ENCODE measurements at regions not wholly inside any gene's neighbourhood (a gene's known extent, or its start where the extent isn't known, plus 50 kb on each side); places are given as distances from the start of the nearest gene placed in this dataset.

- TF ChIP-seq POLR2AphosphoS5 (IDR thresholded peaks at IDR 0.05; ENCODE audit: borderline replicate concordance, low read depth, low read length) (no peak), FOXP2 (optimal IDR thresholded peaks at IDR 0.05; ENCODE audit: control extremely low read depth, extremely low read length, insufficient read depth) (no peak), EZH2 (IDR thresholded peaks at IDR 0.05) (no peak)
Observed at GRCh38 chr17:70825321-70826125, 656.2 kb downstream of the KCNJ2 start.

GRCh38 chr17:70829876-70830275, 660.5 kb downstream of the KCNJ2 start:
- Histone ChIP-seq H3K4me3 (no peak overlapping the region), H3K9ac (ENCODE audit: insufficient read length) (no peak overlapping the region), H3K9me3 (ENCODE audit: low read depth, low read length) (no peaks in the 10 kb centered on the region), H3K27ac (no peak overlapping the region), H3K36me3 (ENCODE audit: insufficient read depth, low read length) (no peaks in the 10 kb centered on the region)
- no peak for DNase-seq (ENCODE audit: low read depth, low spot score)
- no peak for TF ChIP-seq FOXP2 (optimal IDR thresholded peaks at IDR 0.05; ENCODE audit: control extremely low read depth, extremely low read length, insufficient read depth)
- no peak for TF ChIP-seq EZH2 (IDR thresholded peaks at IDR 0.05)
- TF ChIP-seq POLR2AphosphoS5 (IDR thresholded peaks at IDR 0.05; ENCODE audit: borderline replicate concordance, low read depth, low read length): no peak

More at GRCh38 chr17:70825321-70826125, 656.2 kb downstream of the KCNJ2 start:
- H3K9me3 ChIP-seq (ENCODE audit: low read depth, low read length): no peaks in the 10 kb centered on the region
- H3K27ac ChIP-seq: no peak overlapping the region
- no peak overlapping the region for H3K9ac ChIP-seq (ENCODE audit: insufficient read length)
- DNase-seq (ENCODE audit: low read depth, low spot score): no peak
- no peak overlapping the region for H3K4me3 ChIP-seq
- no peaks in the 10 kb centered on the region for H3K36me3 ChIP-seq (ENCODE audit: insufficient read depth, low read length)

GRCh38 chr17:70834039-70834438, 664.7 kb downstream of the KCNJ2 start:
- Histone ChIP-seq H3K9me3 (ENCODE audit: low read depth, low read length) (no peaks in the 10 kb centered on the region), H3K36me3 (ENCODE audit: insufficient read depth, low read length) (no peaks in the 10 kb centered on the region), H3K27ac (no peak overlapping the region), H3K4me3 (no peak overlapping the region), H3K9ac (ENCODE audit: insufficient read length) (no peak overlapping the region)
- TF ChIP-seq FOXP2 (optimal IDR thresholded peaks at IDR 0.05; ENCODE audit: control extremely low read depth, extremely low read length, insufficient read depth): no peak
- no peak for TF ChIP-seq POLR2AphosphoS5 (IDR thresholded peaks at IDR 0.05; ENCODE audit: borderline replicate concordance, low read depth, low read length)
- no peak for TF ChIP-seq EZH2 (IDR thresholded peaks at IDR 0.05)
- no peak for DNase-seq (ENCODE audit: low read depth, low spot score)

GRCh38 chr17:70848785-70849184, 679.5 kb downstream of the KCNJ2 start:
- TF ChIP-seq EZH2 (IDR thresholded peaks at IDR 0.05) (no peak), FOXP2 (optimal IDR thresholded peaks at IDR 0.05; ENCODE audit: control extremely low read depth, extremely low read length, insufficient read depth) (no peak), POLR2AphosphoS5 (IDR thresholded peaks at IDR 0.05; ENCODE audit: borderline replicate concordance, low read depth, low read length) (no peak)
- H3K27ac ChIP-seq: no peak overlapping the region
- H3K9me3 ChIP-seq (ENCODE audit: low read depth, low read length): no peaks in the 10 kb centered on the region
- H3K4me3 ChIP-seq: no peak overlapping the region
- no peak for DNase-seq (ENCODE audit: low read depth, low spot score)
- H3K36me3 ChIP-seq (ENCODE audit: insufficient read depth, low read length): no peaks in the 10 kb centered on the region
- H3K9ac ChIP-seq (ENCODE audit: insufficient read length): no peak overlapping the region

GRCh38 chr17:70855401-70856054, 686.2 kb downstream of the KCNJ2 start:
- no peak overlapping the region for H3K9ac ChIP-seq (ENCODE audit: insufficient read length)
- no peak overlapping the region for H3K27ac ChIP-seq
- H3K9me3 ChIP-seq (ENCODE audit: low read depth, low read length): no peaks in the 10 kb centered on the region
- TF ChIP-seq FOXP2 (optimal IDR thresholded peaks at IDR 0.05; ENCODE audit: control extremely low read depth, extremely low read length, insufficient read depth): no peak
- TF ChIP-seq EZH2 (IDR thresholded peaks at IDR 0.05): no peak
- no peak for TF ChIP-seq POLR2AphosphoS5 (IDR thresholded peaks at IDR 0.05; ENCODE audit: borderline replicate concordance, low read depth, low read length)
- H3K36me3 ChIP-seq (ENCODE audit: insufficient read depth, low read length): no peaks in the 10 kb centered on the region
- H3K4me3 ChIP-seq: no peak overlapping the region
- DNase-seq (ENCODE audit: low read depth, low spot score): no peak

- TF ChIP-seq POLR2AphosphoS5 (IDR thresholded peaks at IDR 0.05; ENCODE audit: borderline replicate concordance, low read depth, low read length) (no peak), FOXP2 (optimal IDR thresholded peaks at IDR 0.05; ENCODE audit: control extremely low read depth, extremely low read length, insufficient read depth) (no peak), EZH2 (IDR thresholded peaks at IDR 0.05) (no peak)
- no peaks in the 10 kb centered on the region for H3K9me3 ChIP-seq (ENCODE audit: low read depth, low read length)
- no peaks in the 10 kb centered on the region for H3K36me3 ChIP-seq (ENCODE audit: insufficient read depth, low read length)
- H3K9ac ChIP-seq (ENCODE audit: insufficient read length): no peak overlapping the region
- no peak overlapping the region for H3K4me3 ChIP-seq
- DNase-seq (ENCODE audit: low read depth, low spot score): no peak
- H3K27ac ChIP-seq: no peak overlapping the region
Observed at GRCh38 chr17:70857351-70857750, 688.0 kb downstream of the KCNJ2 start.

- Histone ChIP-seq H3K27ac (no peak overlapping the region), H3K4me3 (no peak overlapping the region), H3K36me3 (ENCODE audit: insufficient read depth, low read length) (no peaks in the 10 kb centered on the region), H3K9ac (ENCODE audit: insufficient read length) (no peak overlapping the region), H3K9me3 (ENCODE audit: low read depth, low read length) (no peaks in the 10 kb centered on the region)
- no peak for DNase-seq (ENCODE audit: low read depth, low spot score)
- TF ChIP-seq FOXP2 (optimal IDR thresholded peaks at IDR 0.05; ENCODE audit: control extremely low read depth, extremely low read length, insufficient read depth) (no peak), EZH2 (IDR thresholded peaks at IDR 0.05) (no peak), POLR2AphosphoS5 (IDR thresholded peaks at IDR 0.05; ENCODE audit: borderline replicate concordance, low read depth, low read length) (no peak)
Observed at GRCh38 chr17:70859829-70860228, 690.5 kb downstream of the KCNJ2 start.

- H3K27ac ChIP-seq: no peak overlapping the region
- H3K4me3 ChIP-seq: no peak overlapping the region
- H3K9ac ChIP-seq (ENCODE audit: insufficient read length): no peak overlapping the region
- H3K9me3 ChIP-seq (ENCODE audit: low read depth, low read length): no peaks in the 10 kb centered on the region
- no peaks in the 10 kb centered on the region for H3K36me3 ChIP-seq (ENCODE audit: insufficient read depth, low read length)
- no peak for DNase-seq (ENCODE audit: low read depth, low spot score)
- TF ChIP-seq FOXP2 (optimal IDR thresholded peaks at IDR 0.05; ENCODE audit: control extremely low read depth, extremely low read length, insufficient read depth) (no peak), POLR2AphosphoS5 (IDR thresholded peaks at IDR 0.05; ENCODE audit: borderline replicate concordance, low read depth, low read length) (no peak), EZH2 (IDR thresholded peaks at IDR 0.05) (no peak)
Observed at GRCh38 chr17:70862295-70862694, 693.0 kb downstream of the KCNJ2 start.
